ENCODE measurements at regions not wholly inside any gene's neighbourhood (a gene's known extent, or its start where the extent isn't known, plus 50 kb on each side); places are given as distances from the start of the nearest gene placed in this dataset.
"Not testable (repeated sequence)": the region's sequence is repeated elsewhere in the genome, so short reads cannot be mapped to it uniquely, and the experiment has no call there.

GRCh38 chr1:228796945-228797344 is 61.7 kb downstream of the RHOU start:
- not testable (repeated sequence) for DNase-seq

DNA sequence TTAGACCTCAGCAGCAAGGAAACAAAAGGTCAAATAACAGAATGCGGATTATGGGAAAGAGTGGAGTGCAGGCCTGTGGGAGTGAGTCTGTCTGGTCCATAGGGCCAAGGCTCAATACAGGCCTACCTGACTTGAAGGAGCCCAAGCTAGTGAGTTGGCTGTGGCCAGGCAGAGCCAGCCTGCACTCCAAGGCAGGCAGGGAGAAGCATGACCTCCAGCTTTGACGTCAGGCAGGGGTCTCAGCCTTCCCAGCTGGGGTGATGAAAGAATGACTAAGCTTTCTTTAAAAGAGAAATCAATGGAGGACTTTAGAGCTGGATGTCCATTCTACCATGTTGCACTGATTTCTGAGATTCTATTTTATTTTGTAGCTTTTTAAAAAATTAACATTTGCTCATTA is 62.8 kb downstream of the RHOU start:
- DNase-seq = no peak

GRCh38 chr1:228798548-228798947 is 63.3 kb downstream of the RHOU start:
- no peak for DNase-seq

- no peak for DNase-seq
These were observed 64.6 kb downstream of the RHOU start for GRCh38 chr1:228799924-228800323.

GRCh38 chr1:228801068-228801467 is 65.8 kb downstream of the RHOU start:
- DNase-seq = no peak

GRCh38 chr1:228802386-228803220 is 67.3 kb downstream of the RHOU start:
- DNase-seq = peak; percentile 15

DNA sequence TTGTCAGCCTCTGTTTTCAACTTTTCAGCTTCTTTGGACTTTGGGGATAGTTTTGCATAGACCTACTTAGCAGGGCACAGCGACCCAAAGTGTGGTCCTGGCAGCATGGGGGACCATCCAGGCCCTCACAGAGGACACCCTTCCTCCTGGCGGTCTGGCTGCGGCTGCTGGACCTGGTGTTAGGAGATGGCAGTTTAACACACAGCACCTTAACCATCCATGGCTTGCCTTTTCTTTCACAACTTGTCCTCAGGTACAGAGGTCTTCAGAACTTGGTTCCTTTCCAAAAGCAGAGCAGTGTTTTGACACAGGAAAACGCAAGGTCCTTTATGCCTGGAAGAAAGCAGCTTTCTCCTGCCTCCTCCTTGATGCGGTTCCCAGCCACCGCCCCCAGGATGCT is 68.1 kb downstream of the RHOU start:
- DNase-seq = no peak

GRCh38 chr1:228804173-228804572 is 68.9 kb downstream of the RHOU start:
- no peak for DNase-seq

DNA sequence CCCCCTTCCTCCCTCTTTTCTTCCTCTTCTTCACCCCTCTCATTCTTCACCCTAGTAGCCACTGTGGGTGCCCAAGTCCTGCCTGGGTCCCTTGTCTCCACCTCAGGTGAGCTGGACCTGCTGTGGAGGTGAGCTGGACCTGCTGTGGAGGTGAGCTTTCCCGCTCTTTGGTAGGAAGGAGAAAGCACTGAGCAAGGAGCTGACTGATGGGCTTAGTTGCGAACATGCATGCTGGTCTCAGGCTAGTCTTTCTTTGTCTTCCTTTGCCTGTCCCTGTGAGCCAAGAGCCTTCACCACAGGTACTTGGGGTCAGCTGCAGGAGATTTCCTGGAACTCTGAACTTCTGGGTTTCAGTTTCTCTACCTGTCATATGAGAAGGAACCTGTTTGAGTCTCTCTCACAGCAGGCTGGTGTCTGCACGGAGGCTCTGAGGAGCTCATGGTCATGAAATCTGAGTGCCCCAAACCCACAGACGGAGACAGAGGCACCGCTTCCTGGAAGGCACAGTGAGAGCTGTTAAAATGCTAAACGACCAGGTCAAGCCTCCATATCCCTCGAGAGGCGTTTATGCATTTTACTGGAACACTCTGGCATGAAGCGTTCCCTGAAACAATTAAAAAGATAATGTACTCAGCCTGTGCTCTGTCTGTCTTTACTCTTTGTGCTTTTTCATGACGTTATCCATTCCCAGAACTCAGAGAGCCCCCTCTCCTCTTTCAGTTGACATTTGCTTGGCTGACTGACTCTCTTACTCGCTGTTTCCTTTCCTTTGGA is 69.5 kb downstream of the RHOU start:
- DNase-seq = peak; percentile 72

DNA sequence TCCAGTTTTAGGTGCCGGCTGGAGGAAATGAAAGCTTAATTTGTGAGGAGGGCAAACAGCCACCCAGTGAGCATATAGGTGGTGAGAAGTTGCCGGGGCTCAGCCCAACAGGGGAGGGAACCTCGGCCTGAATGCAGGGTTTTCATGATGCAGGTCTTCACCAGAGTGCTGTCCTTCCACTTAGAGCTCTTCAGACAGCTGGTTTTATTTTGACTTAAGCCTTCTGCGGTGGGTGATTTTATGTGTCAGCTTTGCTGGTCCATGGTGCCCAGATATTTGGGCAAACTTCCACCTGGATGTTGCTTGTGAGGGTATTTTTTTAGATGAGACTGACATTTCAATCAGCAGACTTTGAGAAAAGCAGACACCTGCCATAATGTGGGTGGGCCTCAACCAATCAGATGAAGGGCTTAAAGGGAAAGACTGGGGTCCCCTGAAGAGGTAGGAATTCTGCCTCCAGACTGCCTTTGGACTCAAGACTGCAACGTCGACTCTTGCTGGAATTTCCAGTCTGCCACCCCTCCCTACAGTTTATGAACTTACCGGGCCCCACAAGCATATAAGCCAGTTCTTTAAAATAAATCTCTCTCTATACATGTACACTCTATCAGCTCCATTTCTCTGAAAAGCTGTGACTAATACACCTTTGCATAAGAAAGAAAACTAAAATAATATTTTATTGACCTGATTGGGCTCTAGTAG is 72.8 kb downstream of the RHOU start:
- DNase-seq = no peak

- DNase-seq = no peak
These were observed 74.5 kb downstream of the RHOU start for GRCh38 chr1:228809621-228810394.

GRCh38 chr1:228810395-228810758 is 75.1 kb downstream of the RHOU start:
- no peak for DNase-seq

DNA sequence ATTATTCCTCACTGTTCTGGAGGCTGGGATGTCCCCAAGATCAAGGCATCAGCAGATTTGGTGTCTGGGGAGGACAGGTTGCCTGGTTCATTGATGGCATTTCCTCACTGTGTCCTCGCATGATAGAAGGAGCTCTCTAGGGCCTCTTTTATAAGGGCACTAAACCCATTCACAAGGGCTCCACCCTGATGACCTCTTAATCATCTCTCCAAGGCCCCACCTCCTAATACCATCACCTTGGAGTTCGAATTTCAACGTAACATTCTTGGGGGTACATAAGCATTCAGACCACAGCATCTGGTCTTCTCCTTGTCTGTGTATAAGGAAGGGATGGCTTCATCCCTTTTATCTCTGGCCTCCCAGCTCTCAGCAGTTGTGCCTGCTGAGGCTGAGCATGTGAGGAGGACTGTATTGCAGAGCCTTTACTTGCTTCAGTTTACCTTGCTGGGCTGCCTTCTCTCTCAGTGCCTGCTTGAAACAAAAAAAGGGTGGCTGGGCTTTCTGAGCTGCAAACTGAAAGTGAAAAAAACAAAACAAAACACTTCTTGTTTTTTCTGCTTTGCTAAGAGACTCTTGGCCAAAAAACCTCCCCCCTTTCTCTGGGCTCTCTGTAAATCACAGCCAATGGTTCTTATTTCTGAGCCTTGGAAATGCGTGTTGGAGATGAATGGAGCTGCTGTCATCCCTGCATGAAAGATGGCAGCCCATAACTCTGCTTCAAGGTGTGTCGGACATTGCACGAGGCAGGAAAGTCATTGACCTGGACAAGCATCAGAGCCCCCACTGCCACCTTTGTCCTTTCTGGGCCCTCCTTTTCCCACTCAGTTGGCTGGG is 75.8 kb downstream of the RHOU start:
- DNase-seq = no peak

GRCh38 chr1:228811712-228812305 is 76.5 kb downstream of the RHOU start:
- DNase-seq = no peak

DNA sequence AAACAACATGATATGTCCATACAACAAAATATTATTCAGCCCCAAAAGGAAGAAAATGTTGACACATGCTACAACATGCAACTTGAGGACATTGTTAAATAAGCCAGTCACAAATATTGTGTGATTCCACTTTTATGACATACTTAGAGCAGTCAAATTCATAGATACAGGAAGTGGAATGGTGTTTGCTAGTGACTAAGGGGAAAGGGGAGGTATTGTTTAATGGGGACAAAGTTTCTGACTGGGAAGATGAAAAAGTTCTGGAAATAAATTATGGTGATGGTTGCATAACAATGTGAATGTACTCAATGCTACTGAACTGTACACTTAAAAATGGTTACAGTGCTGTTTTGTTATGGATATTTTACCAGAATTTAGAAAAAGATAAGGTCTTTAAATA is 77.7 kb downstream of the RHOU start:
- DNase-seq = no peak

GRCh38 chr1:228814176-228814575 is 78.9 kb downstream of the RHOU start:
- no peak for DNase-seq

DNA sequence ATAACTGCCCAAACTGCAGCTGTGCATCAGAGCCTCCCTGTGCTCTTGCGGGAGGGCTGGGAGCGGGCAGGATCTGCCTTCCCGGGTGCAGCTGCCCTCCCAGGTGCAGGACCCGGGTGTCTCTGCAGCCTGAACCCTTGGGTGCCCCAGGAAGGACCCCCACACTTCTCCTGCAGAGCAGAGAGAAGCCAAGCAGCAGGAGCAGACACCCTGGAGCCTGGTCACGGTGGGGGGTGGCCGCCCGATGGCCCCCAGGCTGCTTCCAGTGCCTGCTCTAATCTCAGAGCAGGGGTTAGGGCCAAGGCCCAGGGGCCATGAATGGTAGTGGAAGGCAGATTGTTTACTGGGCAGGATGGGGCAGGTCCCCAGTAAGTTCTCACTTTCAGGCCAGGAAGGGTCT is 83.0 kb downstream of the RHOU start:
- DNase-seq = no peak

DNA sequence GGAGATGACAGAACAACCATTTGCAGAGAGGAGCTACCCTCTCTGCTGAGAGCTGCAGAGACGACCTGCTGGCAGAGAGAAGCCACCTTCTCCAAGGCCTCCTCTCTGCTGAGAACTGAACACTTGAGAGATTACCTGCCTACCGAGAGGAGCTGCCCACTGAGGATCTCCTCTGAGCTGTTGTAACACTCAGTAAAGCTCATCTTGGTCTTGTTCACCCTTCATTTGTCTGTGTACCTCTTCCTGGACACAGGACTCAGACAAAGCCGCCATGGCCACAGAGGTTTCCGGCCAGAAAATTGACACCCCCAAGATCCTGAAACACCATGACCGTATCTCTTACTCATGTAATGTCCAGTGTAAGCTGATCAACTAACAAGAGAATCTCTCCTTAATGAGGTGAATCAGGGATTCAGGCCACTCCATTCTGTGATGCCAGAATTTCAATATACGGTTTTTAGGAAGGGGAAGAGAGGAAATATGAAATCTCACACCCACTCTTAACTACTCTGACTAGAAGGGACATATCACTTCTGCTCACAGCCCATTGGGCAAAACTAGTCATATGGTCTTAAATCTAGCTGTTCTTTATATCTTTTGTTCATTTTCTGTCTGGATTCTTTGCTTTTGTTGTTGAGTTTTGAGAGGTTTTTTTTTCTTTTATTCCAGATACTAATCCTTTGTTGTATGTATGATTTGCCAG is 83.8 kb downstream of the RHOU start:
- DNase-seq = no peak

DNA sequence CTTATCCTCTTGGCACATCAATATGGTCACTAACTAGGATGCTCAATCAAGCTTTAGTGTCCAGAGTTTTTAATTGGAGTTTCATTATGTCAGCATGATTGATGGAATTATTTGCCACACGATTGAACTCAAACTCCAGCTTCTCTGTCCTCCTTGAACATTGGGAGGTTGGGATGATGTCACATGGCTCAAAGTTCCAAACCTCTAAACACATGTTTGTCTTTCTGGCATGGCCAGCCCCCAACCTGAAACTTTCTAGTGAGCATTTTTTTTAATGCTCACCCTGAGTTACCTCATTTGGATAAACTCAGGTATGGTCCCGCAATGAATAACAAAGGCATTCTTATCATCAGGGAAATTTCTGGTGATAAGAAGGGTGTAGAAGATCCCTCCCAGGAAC is 86.0 kb downstream of the RHOU start:
- DNase-seq = no peak

GRCh38 chr1:228823200-228823599 is 87.9 kb downstream of the RHOU start:
- DNase-seq = no peak

DNA sequence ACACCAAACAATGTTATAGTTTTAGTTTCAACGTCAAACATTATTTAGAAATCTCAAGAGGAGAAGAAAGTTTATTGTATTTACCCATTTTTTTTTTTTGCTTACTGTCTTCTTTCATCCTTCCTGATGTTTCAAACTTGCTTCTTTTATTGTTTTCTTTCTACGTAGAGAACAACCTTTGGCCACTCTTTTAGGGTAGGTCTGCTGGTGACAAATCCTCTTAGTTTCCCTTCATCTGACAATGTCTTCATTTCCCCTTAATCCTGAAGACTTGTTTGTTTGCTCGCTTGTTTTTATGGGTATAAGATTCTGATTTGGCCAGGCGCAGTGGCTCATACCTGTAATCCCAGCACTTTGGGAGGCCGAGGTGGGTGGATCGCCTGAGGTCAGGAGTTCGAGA is 89.1 kb downstream of the RHOU start:
- DNase-seq = no peak

Measured in DMS153 (cell line).